Glutamatergic neuron (in vitro differentiated cells): ENCODE measurements at regions not wholly inside any gene's neighbourhood (a gene's known extent, or its start where the extent isn't known, plus 50 kb on each side); places are given as distances from the start of the nearest gene placed in this dataset.

Experiments used
- DNase-seq: peaks from one replicate; pipeline ENCODE4 v3.0.0; 2022
- H3K27ac Mint-ChIP-seq: one replicate; pipeline ENCODE4 v1.8.0; 2020; ENCODE audit warnings: mild to moderate bottlenecking, mixed read lengths, inconsistent platforms; ENCODE audit not compliant: unreplicated experiment
- H3K27me3 Mint-ChIP-seq: one replicate; pipeline ENCODE4 v1.8.0; 2020; ENCODE audit warnings: mild to moderate bottlenecking, moderate library complexity, mixed read lengths, inconsistent platforms; ENCODE audit not compliant: unreplicated experiment
- H3K36me3 Mint-ChIP-seq: one replicate; pipeline ENCODE4 v1.8.0; 2020; ENCODE audit warnings: mild to moderate bottlenecking, mixed read lengths, inconsistent platforms; ENCODE audit not compliant: unreplicated experiment
- H3K4me1 Mint-ChIP-seq: one replicate; pipeline ENCODE4 v1.8.0; 2020; ENCODE audit warnings: mild to moderate bottlenecking, low read depth, mixed read lengths, inconsistent platforms; ENCODE audit not compliant: unreplicated experiment
- H3K4me3 Mint-ChIP-seq: one replicate; pipeline ENCODE4 v1.8.0; 2020; ENCODE audit warnings: mild to moderate bottlenecking, mixed read lengths, inconsistent platforms; ENCODE audit not compliant: unreplicated experiment
- H3K9me3 Mint-ChIP-seq: one replicate; pipeline ENCODE4 v1.8.0; 2020; ENCODE audit warnings: mild to moderate bottlenecking, moderate library complexity, mixed read lengths, inconsistent platforms; ENCODE audit not compliant: unreplicated experiment
- TF ChIP-seq, protein P1 (sequence below): fragments of 200-600 bp; sonication (generic); IDR thresholded peaks from one replicate; pipeline ENCODE4 v1.5.0; 2021; ENCODE audit not compliant: partially characterized antibody, unreplicated experiment

GRCh38 chr20:51212816-51213215 lies 189.9 kb upstream of the KCNG1 start:
- H3K4me1 Mint-ChIP-seq = no peaks in the 10 kb centered on the region
- no peak for DNase-seq
- peaks cover 4% of the 10 kb centered on the region for H3K9me3 Mint-ChIP-seq
- H3K27me3 Mint-ChIP-seq = no peaks in the 10 kb centered on the region
- TF ChIP-seq, protein P1, sequence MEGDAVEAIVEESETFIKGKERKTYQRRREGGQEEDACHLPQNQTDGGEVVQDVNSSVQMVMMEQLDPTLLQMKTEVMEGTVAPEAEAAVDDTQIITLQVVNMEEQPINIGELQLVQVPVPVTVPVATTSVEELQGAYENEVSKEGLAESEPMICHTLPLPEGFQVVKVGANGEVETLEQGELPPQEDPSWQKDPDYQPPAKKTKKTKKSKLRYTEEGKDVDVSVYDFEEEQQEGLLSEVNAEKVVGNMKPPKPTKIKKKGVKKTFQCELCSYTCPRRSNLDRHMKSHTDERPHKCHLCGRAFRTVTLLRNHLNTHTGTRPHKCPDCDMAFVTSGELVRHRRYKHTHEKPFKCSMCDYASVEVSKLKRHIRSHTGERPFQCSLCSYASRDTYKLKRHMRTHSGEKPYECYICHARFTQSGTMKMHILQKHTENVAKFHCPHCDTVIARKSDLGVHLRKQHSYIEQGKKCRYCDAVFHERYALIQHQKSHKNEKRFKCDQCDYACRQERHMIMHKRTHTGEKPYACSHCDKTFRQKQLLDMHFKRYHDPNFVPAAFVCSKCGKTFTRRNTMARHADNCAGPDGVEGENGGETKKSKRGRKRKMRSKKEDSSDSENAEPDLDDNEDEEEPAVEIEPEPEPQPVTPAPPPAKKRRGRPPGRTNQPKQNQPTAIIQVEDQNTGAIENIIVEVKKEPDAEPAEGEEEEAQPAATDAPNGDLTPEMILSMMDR = no peak
- no peak overlapping the region for H3K27ac Mint-ChIP-seq
- H3K36me3 Mint-ChIP-seq = peaks cover 11% of the 10 kb centered on the region
- H3K4me3 Mint-ChIP-seq = no peak overlapping the region

GRCh38 chr20:51211191-51211590 lies 188.3 kb upstream of the KCNG1 start:
- Mint-ChIP-seq H3K27me3 (no peaks in the 10 kb centered on the region), H3K4me1 (no peaks in the 10 kb centered on the region), H3K27ac (no peak overlapping the region), H3K4me3 (no peak overlapping the region), H3K36me3 (no peaks in the 10 kb centered on the region), H3K9me3 (no peaks in the 10 kb centered on the region)
- no peak for DNase-seq
- TF ChIP-seq, protein P1 = no peak

- DNase-seq = no peak
- H3K27me3 Mint-ChIP-seq = no peaks in the 10 kb centered on the region
- H3K27ac Mint-ChIP-seq = no peak overlapping the region
- TF ChIP-seq, protein P1 = no peak
- H3K36me3 Mint-ChIP-seq = no peaks in the 10 kb centered on the region
- H3K4me1 Mint-ChIP-seq = no peaks in the 10 kb centered on the region
- no peak overlapping the region for H3K4me3 Mint-ChIP-seq
- H3K9me3 Mint-ChIP-seq = no peaks in the 10 kb centered on the region
Observed at GRCh38 chr20:51210084-51210483, 187.2 kb upstream of the KCNG1 start.

DNA sequence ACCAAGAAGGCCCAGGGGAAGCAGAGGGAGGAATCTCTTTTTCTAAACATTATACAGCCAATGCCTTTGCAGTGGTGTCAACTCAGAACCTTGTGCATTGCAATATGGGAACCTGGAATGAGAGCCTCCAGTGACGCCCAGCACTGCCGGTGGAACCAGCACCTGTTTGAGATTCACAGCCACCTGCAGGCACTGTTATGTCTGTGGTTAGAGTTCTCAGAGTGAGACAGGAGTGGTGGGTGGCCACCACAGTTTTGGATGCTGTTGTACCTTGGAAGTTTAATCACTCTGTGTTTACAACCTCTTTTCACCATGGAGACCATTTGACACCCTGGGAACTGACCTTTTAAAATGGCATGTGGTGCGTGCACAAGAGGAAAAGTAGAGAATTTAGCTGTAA lies 185.3 kb upstream of the KCNG1 start:
- Mint-ChIP-seq H3K27ac (no peak overlapping the region), H3K9me3 (no peaks in the 10 kb centered on the region), H3K36me3 (no peaks in the 10 kb centered on the region), H3K4me3 (no peak overlapping the region), H3K4me1 (no peaks in the 10 kb centered on the region), H3K27me3 (peaks cover 4% of the 10 kb centered on the region)
- TF ChIP-seq, protein P1 = no peak
- DNase-seq = no peak

DNA sequence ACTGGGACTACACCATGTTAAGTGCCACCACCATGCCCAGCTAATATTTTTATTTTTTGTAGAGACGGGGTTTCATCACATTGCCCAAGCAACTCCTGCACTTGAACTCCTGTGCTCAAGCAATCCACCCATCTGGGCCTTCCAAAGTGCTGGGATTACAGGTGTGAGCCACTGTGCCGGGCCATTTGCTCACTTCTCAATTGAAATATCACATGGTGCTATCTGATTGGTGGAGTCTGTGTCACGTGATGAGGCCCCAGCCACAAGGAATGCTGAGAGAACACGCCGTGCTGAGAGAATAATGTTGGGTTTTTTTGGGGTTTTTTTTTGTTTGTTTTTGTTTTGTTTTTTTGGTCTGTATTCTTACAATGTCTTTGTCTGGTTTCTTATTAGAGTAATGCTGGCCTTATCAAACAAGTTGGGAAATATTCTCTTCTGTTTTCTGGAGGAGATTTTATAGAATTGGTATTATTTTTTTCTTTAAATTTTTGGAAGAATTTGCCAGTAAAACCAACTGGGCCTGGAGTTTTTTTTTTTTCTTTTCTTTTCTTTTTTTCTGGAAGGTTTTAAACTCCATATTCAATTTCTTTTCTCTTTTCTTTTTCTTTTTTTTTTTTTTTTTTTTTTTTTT lies 183.2 kb upstream of the KCNG1 start:
- Mint-ChIP-seq H3K27ac (no peak overlapping the region), H3K27me3 (peaks cover 4% of the 10 kb centered on the region), H3K4me1 (no peaks in the 10 kb centered on the region), H3K36me3 (no peaks in the 10 kb centered on the region), H3K4me3 (no peak overlapping the region), H3K9me3 (no peaks in the 10 kb centered on the region)
- TF ChIP-seq, protein P1 = no peak
- DNase-seq = no peak
